ENCODE measurements at regions not wholly inside any gene's neighbourhood (a gene's known extent, or its start where the extent isn't known, plus 50 kb on each side); places are given as distances from the start of the nearest gene placed in this dataset.
"Not testable (repeated sequence)": the region's sequence is repeated elsewhere in the genome, so short reads cannot be mapped to it uniquely, and the experiment has no call there.

GRCh38 chr2:111432423-111432822 lies 311.7 kb downstream of the BCL2L11 start:
- DNase-seq = not testable (repeated sequence)

GRCh38 chr2:111432916-111433499 lies 312.3 kb downstream of the BCL2L11 start:
- DNase-seq = not testable (repeated sequence)

GRCh38 chr2:111433892-111434607 lies 313.3 kb downstream of the BCL2L11 start:
- not testable (repeated sequence) for DNase-seq

GRCh38 chr2:111434608-111434939 lies 313.9 kb downstream of the BCL2L11 start:
- not testable (repeated sequence) for DNase-seq

- DNase-seq = not testable (repeated sequence)
These were observed 315.0 kb downstream of the BCL2L11 start for GRCh38 chr2:111435553-111436310.

- not testable (repeated sequence) for DNase-seq
These were observed 315.7 kb downstream of the BCL2L11 start for GRCh38 chr2:111436411-111436810.

- not testable (repeated sequence) for DNase-seq
These were observed 316.7 kb downstream of the BCL2L11 start for GRCh38 chr2:111437288-111437990.

GRCh38 chr2:111438161-111438560 lies 317.4 kb downstream of the BCL2L11 start:
- DNase-seq = not testable (repeated sequence)

- not testable (repeated sequence) for DNase-seq
These were observed 318.5 kb downstream of the BCL2L11 start for GRCh38 chr2:111439237-111439636.

GRCh38 chr2:111441614-111442013 lies 320.9 kb downstream of the BCL2L11 start:
- DNase-seq = not testable (repeated sequence)

GRCh38 chr2:111442767-111443454 lies 322.2 kb downstream of the BCL2L11 start:
- not testable (repeated sequence) for DNase-seq

GRCh38 chr2:111444516-111444915 lies 323.8 kb downstream of the BCL2L11 start:
- DNase-seq = not testable (repeated sequence)

GRCh38 chr2:111445191-111445929 lies 324.6 kb downstream of the BCL2L11 start:
- DNase-seq = not testable (repeated sequence)

- DNase-seq = not testable (repeated sequence)
These were observed 325.2 kb downstream of the BCL2L11 start for GRCh38 chr2:111445941-111446340.

GRCh38 chr2:111447482-111447881 lies 326.8 kb downstream of the BCL2L11 start:
- not testable (repeated sequence) for DNase-seq

- not testable (repeated sequence) for DNase-seq
These were observed 328.1 kb downstream of the BCL2L11 start for GRCh38 chr2:111448796-111449195.

- DNase-seq = not testable (repeated sequence)
These were observed 329.8 kb downstream of the BCL2L11 start for GRCh38 chr2:111450526-111450925.

- DNase-seq = not testable (repeated sequence)
These were observed 331.0 kb downstream of the BCL2L11 start for GRCh38 chr2:111451692-111452199.

GRCh38 chr2:111452208-111452607 lies 331.5 kb downstream of the BCL2L11 start:
- not testable (repeated sequence) for DNase-seq

GRCh38 chr2:111453308-111453707 lies 332.6 kb downstream of the BCL2L11 start:
- not testable (repeated sequence) for DNase-seq

GRCh38 chr2:111453816-111454215 lies 333.1 kb downstream of the BCL2L11 start:
- not testable (repeated sequence) for DNase-seq
